ENCODE measurements at regions not wholly inside any gene's neighbourhood (a gene's known extent, or its start where the extent isn't known, plus 50 kb on each side); places are given as distances from the start of the nearest gene placed in this dataset.
A peak's percentile ranks its signal among the peaks of the same experiment; 100 is the strongest.
"Not testable (repeated sequence)": the region's sequence is repeated elsewhere in the genome, so short reads cannot be mapped to it uniquely, and the experiment has no call there.

DNA sequence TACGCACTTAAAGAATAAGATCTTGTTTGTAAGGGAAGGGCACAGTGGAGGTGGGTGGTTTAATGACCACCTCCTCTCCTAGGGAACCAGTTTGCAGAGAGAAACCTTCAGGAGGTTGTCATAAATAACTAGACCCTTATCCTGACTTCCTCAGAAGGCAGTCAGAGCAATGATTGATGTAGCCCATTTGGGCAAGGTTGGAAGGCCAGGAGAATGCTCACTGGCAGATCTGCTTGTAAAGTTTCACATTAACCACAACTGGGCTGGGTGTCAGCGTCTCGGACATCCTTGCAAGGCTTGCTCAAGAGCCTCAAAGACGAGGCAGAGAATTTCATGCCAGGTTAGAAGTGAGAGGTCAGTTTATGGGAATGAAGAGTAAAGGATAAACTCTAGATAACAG lies 87.6 kb upstream of the TRABD2B start:
- no peak for DNase-seq (ENCODE audit: low spot score)

DNA sequence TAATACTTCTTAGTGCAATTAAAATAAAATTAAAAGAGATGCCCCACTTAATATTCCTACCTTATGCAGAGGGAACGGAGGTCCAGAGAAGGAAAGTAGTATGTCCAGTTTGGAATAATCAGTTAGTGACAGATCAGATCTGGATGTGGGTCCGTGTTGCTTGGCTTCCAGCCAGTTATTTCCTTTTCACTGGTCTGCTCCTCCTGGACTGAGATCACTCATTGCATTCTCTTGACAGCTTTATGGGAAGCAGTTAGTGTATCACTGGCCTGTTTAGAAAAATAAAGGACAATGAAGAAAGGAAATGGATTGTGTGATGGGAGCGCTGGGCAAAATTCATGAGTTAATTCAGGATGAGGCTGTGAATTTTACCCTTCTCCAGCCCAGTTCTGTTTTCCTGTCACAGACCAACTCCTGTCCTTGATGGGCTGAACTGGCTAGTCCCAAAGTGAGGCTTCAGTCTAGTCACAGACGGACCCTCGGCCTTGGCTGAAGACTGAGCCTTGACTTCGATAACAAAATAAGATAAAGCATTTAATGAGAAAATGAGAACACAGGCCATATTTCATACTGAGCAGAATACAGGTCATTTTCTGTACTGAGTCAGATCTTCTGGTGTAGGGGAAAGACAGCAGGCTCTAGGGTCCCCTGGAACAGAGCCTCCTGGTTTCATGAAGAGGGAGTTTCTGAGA lies 85.2 kb upstream of the TRABD2B start:
- no peak for DNase-seq (ENCODE audit: low spot score)

DNA sequence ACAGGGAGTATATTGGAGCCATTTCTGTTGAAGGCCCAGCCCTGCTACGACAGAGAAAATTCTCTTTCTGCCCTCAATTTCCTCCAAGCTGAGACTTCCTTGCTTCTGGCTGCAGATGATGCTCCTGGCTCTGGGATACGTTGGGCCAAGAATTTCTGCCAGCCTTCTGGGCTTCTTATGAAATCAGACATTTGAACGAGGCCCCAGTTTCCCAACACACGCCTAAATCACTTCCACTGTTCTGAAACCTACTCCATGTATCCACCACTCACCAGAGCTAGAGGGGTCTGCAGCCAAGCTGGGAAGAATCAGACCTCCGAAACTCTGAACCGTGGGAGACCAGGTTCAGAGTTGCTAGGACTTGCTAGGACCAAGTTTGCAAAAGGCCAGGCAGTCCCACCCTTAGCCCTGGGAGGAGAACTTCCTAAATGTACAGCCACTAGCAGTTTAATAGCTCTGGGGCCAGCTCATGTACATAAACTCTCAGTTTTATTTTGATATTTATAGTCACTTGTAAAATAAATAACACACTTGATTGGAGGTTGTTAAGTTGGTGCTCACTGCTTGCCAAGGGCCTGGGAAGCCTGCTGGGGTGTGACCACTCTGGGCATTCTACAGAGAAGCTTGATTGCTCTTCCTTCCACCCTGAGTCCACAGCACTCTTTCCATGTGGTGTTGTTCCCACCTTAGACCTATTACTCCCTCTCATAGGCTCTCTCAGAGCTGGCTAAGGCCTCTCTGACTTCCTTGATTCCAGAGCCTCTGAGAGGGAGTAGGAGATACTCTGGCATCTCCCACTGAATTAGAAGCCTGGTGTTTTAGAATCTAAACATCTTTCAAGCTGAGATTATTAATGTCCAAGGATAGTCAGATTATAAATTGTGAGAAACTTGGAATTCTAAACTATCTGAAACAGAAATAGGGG lies 83.4 kb upstream of the TRABD2B start:
- no peak for DNase-seq (ENCODE audit: low spot score)

DNA sequence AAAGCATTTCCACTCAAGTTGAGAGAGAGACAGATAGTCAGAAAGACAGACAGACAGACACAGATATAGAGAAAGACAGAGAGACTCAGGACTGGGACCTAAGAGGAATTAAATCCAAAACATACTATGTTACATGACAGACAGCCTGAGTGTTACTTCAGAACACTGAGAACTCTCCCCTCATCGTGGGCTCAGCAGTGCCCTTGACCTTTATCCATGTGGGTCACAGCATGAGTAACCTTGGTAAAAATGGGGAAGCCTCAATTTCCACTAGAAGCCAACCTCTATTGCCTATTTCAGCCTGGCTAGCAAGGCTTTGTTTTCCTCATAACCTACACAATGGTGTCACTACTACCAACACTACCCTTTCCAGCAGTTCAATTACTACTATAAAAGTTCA lies 81.9 kb upstream of the TRABD2B start:
- DNase-seq (ENCODE audit: low spot score) = no peak

DNA sequence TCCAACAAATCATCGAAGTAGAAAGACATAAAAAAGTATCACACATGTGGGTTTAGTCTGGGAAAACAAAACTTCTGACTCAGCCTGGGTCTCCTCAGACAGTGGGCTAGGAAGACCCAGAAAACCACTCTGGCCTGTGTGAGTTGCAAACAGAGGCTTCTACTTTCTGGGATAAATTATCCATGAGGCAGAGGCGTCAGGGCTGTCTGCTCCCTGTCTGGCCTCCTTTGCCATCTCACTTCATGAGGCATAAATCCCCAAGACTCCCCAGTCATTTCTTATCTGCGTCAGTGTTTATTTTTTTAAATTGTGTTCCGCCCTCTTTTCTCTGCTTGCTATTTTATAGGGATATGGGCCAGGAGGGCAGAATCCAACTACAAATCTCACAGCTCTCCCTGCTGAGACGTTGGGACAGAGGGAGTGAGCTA lies 80.6 kb upstream of the TRABD2B start:
- no peak for DNase-seq (ENCODE audit: low spot score)

DNA sequence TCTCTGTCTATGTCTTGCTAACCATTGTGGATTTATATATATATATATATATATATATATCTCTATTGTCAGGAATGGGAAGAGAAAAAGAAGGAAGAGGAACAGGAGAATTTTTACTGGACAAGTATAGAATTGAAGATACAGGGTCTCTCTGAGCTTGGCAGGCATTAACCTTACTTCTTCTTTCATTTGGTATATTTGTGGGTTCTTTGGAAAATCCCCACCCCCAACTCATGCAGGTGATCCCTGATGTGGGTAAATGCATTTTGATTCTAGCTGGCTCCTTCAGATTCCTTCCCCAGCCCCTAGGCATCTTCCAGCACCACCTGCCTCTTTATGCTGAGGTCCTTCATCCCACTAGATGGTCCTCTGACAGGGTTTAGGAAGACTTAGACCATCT lies 78.8 kb upstream of the TRABD2B start:
- no peak for DNase-seq (ENCODE audit: low spot score)

DNA sequence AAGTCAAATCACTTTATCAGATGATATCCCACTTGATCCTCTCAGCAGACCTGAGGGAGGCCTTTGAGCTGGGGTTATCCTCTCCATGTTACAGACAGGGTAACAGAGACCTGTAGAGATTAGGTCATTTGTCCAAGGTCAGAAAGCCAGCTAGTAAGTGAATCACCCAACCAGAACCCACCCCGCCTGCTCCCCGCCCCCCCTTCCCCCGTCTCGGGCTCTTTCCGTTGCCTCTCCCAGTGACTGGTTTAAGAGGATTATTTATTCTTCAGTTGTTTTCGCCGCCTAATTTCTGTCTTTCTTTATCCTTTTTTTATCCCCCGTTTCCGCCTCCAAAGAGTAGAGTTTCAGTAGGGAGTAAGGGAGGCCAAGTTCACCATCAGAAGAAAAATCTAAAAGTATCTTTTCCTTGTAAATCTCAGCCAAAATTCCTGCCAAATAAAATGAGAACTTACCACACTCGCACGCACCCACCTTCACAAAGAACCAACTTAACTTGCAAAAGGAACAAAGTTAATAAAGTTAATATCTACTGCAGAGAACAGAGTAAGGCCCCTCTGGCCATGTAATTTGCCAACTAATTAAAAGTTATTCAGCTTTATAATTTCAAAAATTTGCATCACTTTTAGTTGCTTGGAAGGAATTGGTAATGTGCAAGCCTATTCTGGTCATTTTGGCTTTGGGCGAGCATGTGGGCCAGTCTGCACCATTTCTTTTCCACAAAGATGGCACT lies 76.8 kb upstream of the TRABD2B start:
- DNase-seq (ENCODE audit: low spot score) = no peak

DNA sequence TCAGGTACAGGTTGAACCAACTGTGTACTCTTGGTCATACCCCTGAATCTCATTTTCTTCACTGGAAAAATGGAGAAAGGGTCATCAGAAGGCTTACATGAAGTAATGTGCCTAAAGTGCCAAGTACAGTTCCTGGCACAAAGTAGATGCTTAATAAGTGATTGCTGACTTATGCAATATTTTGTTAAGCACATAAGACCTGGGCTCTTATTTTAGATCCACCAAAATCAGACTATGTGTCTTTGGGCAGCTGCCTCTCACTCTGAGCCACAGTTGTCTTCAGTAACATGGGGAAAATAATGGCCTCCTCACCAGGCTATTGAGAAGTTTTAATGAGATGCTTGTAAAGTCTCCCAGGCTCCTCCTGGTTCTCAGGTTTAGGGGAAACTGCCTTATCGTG lies 74.3 kb upstream of the TRABD2B start:
- no peak for DNase-seq (ENCODE audit: low spot score)

DNA sequence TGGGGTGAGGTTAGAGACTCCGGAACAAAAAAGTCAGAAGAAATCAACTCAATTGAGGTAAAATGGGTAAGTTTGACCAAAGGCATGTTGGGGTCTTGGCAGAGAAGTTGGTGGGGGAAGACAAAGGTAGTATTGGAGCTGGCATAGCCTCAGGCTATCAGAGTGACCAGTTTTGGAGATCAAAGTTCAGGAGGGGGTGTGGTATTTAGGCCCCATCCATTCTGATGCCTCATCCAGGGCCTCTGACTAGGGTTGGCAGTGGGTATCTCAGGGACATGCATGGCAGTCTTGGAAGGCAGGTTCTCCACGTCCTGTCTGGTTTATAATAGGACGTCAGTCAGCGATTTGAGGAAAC lies 73.2 kb upstream of the TRABD2B start:
- DNase-seq (ENCODE audit: low spot score) = no peak

DNA sequence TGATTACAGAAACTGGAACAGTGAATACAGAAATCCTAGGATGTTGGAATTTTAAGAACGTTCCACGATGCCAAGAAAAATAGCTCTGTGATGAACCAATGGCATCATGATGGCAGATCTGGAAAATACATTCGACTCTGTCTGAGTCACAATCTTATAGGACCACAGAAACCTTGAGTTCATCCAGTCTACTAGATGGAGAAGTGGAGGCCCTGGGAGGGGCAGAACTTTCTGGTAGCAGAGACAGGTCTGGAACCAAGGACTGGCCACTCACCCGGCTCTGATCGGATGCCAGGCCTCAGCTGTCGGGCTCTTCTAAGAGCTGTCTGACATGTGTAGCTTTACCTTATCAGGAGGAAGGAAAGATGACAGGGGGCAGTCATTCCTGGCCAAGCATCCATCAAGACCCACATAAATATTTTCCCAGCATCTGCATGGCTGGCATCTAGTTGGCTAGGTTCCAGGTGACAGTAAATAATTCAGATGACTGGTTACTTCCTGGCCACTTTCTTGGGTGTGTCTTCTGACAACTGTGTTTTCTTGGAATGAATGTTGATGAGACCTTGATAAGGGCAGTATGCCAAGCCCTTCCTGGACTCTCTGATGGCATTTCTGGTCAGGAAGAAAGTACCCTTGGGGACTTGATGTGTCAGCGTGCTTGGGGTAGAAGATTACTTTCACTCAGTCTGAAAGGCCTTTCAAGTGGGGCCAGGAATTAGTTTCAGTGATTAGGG lies 72.6 kb upstream of the TRABD2B start:
- no peak for DNase-seq (ENCODE audit: low spot score)

DNA sequence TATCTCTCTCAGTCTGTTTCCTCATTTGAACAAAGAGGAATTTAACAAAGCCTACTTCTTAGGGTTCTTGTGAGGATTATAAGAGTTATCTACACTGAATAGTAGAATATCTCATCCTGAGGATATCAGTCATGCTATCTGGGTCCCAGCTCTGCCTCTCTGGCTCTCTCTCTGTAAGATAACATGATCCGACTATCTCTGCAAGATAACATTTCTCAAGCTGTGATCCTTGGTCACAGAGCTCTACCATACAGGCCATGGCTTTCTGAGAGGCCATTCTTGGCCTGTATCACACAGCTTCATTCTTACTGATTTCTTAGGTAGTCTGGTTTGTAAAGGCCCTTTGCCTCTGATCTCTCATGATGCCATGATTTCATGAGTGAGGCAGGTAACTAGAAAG lies 71.0 kb upstream of the TRABD2B start:
- no peak for DNase-seq (ENCODE audit: low spot score)

DNA sequence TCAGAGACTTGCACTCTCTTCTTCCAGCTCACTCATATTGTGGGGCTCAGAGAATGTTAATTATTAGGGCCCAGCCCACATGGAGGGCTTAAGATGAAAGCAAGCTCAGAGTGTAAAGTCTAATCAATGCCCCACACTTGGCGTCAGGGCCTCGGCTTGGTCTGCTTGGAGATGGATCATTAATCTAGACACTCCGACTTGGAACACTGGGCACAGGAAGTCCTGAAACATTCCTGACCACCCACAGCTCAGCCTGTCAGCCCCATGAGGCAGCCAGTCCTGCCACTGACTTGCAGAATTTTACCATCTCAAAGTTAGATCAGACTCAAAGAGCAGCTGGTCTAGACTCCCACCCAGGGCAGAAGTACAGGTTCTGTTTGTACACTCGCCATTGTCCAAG lies 69.8 kb upstream of the TRABD2B start:
- no peak for DNase-seq (ENCODE audit: low spot score)

DNA sequence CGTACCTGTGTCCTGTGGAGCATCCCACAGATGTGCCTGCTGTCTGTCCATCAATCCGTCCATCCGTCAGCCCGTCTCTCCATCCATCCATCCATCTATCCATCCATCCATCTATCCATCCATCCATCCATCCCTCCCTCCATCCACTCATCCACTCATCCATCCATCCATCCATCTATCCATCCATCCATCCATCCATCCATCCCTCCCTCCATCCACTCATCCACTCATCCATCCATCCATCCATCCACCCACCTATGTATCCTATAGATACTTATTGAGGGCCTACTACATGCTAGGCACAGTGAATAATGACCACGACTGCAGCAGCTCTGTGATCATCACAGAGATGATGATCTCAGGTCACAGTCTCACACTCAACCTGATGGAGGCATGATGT lies 67.5 kb upstream of the TRABD2B start:
- not testable (repeated sequence) for DNase-seq (ENCODE audit: low spot score)

DNA sequence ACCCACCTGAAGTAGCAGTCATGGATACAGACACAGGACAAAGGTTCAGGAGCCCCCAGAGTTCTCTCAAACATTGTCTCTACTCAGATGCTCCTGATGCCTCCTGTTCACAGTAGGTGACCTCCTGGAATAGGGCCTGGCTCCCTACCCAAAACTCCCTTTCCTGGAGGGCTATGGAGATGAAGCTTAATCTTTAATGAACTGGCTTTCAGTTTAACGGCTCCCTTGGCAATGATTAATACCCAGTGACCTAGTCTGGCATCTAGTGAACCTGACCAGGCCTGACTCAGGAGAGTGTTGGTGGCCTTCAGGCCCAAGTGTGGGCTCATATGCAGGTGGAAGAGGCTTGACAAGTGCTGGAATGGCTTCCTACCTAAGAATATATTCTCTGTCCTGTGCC lies 65.2 kb upstream of the TRABD2B start:
- no peak for DNase-seq (ENCODE audit: low spot score)

DNA sequence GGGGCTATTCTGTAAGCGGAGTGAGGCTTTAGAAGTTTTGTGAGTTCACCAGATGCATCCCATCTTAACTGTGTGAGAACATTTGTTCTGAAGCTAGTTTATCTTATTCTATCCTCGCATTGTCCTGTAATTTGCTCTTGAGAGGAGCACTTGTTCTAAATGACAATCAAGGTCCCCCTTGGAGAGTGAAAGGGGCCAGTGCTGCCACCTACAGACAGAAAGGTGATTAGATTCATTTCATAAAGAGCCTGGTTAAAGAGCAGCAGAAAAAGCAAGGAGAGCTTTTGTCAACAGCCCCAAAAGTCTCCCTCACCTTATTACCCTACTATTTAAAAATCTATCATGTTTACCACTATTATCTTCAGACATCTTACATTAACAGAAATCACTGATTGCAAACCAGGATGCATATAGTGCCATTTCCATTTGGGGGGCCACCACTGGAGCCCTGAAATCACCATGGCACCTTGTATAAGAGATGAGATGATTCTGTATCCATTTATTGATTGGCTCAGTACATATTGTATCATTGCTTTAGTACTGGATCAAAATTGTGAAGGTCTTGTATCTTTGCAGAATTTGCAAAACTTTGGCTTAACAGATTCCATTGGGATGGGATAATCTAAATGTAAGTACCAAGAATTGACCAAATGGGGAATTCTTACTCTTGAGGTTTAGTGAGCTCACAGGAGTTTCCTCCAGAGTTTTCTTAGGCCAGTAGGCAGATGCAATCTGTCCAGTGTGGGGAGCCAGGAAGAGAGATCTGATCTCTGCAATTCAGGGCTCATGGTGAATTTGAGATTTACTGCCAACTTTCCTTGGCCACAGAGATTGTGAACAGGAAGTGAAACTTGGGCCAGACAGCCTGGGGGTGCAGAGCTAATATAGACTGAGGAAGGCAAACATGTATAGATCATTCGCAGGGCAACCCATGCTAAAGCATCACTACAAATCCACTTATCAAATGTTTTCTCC lies 64.3 kb upstream of the TRABD2B start:
- peak; percentile 62 for DNase-seq (ENCODE audit: low spot score)

DNA sequence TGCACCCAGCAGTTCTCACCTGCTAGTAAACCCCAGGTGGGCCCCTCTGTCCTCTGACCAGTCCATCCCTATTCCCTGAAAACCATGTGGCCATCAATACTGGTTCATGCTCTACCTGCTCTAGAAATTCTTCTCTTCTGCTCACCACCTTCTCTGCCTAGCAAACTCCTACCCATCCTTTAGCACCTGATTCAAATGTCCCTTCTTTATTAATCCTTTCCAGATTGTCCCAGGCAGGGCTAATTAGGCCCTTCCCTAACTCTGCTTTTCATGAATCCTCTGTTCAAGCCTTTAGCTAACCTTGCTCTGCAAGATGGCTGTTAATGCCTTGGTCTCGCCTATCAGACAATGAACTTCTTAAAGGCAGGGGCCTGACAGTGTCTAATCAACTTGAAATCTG lies 62.1 kb upstream of the TRABD2B start:
- DNase-seq (ENCODE audit: low spot score) = no peak

DNA sequence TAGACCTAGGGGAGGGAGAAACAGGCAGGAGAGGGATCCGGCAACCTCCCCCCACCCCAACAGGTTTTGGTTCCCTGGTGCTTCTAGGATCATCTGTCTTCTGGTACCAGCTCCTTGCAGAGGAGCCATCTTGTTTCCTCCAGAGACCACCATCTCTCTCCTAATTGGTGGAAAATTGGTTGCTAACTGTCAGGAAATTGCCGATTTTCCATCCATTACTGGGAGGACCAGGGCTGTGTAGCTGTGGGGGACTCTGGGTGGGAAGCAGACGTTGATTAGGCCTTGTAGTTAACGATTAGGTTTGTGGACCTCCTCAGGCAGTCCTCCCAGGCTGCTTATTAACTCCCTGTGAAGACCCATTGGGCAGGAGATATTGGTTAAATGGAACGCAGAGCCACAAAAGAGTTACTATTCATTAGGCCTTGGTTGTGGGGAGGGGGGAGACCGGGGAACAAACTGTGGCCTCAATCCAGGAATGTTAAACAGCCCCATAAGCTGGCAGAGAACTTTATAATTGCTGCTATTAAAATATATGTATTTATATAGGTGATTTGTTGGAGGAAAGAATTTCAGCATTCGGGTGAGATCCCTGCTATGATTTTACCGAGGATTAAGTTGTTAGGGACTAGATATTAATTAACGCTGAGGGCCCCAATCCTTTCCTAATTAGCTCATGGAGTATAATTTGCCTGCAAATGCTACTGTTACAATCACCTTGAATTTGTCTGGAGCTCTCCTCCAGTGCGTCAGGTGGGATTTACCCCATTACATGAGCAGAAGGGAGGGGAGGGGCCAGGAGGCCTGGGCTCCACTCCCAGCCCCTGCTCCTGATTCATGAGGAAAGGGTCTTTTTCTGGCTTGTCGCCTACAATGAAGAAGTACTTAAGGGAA lies 61.2 kb upstream of the TRABD2B start:
- no peak for DNase-seq (ENCODE audit: low spot score)

DNA sequence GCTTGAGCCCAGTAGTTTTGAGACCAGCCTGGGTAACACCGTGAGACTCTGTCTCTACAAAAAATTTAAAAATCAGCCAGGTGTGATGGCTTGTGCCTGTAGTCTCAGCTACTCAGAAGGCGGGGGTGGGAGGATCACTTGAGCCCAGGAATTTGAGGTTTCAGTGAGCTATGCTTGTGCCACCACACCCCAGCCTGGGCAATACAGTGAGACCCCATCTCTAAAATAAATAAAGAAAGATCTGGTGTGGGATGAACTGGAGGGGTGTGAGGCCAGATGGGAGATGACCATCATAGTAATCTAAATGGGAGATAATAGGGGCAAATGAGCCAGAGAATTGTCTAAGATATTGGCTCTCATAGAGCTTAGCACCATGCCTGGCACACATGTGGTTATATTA lies 60.1 kb upstream of the TRABD2B start:
- DNase-seq (ENCODE audit: low spot score) = no peak

DNA sequence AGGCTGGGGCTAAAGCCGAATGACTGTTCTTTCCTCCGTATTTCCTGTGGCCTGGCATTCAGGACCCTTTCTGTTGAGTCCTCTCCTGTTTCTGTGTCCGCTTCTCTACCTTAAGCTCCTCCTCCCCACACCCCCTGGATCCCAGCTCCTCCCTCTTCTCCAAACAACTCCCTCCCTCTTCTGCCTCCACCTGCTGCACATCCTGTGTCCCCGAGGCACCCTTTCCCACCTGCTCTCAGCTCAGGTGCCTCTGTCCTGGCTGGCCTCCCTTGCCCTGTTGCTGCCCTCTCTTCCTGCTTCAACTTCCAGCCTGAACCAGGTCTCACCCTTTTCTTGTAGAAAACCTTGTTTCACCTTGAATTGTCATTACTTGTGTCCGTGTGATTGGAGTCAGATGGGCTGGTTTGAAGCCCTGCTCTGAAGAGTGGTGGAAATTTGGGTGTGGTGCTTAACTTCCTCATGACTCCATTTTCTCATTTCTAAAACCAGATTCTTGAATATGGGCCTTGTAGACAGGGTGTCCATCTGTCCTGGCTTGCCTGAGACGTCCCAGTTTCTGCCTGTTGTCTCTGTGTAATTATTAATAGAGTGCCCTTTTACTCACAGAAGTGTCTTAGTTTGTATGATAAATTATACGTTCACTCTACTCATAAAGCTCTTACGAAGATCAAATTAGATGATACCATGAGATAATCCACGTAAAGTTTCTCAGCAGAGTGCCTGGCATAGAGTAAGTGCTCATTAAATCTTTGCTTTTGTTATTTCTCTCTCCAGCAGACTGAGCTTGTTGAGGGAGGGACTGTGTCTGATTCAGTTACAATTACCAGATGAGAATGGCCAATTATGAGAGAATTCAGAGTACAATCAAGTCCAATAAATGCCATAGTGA lies 58.9 kb upstream of the TRABD2B start:
- DNase-seq (ENCODE audit: low spot score) = no peak
